Subcutaneous abdominal adipose tissue (tissue), 5 donors: ENCODE measurements at regions not wholly inside any gene's neighbourhood (a gene's known extent, or its start where the extent isn't known, plus 50 kb on each side); places are given as distances from the start of the nearest gene placed in this dataset.

Experiments used
- H3K27ac ChIP-seq: one replicate; pipeline ENCODE4 v1.7.0; 2013; ENCODE audit warnings: low read depth, mild to moderate bottlenecking, inconsistent platforms, low read length, moderate library complexity
- H3K27me3 ChIP-seq, 5 donors: one replicate each; pipeline ENCODE4 v1.7.0; 2013; ENCODE audit warnings: low read length in 5 of 5, inconsistent platforms in 1 of 5; ENCODE audit not compliant: control insufficient read depth in 5 of 5, insufficient read depth in 4 of 5
- H3K36me3 ChIP-seq, 5 donors: one replicate each; pipeline ENCODE4 v1.7.0; 2013; ENCODE audit warnings: low read length in 5 of 5; ENCODE audit not compliant: control insufficient read depth in 5 of 5, insufficient read depth in 5 of 5
- H3K4me1 ChIP-seq, 5 donors: one replicate each; pipeline ENCODE4 v1.7.0; 2013; ENCODE audit warnings: low read length in 5 of 5, mild to moderate bottlenecking in 3 of 5, moderate library complexity in 1 of 5; ENCODE audit not compliant: control insufficient read depth in 5 of 5, insufficient read depth in 5 of 5
- H3K4me3 ChIP-seq, 5 donors: one replicate each; pipeline ENCODE4 v1.7.0; 2013; ENCODE audit warnings: low read length in 5 of 5, low read depth in 1 of 5
- H3K9ac ChIP-seq, 5 donors: one replicate each; pipeline ENCODE4 v1.7.0; 2013; ENCODE audit warnings: low read length in 5 of 5, mild to moderate bottlenecking in 4 of 5, moderate library complexity in 3 of 5
- H3K9me3 ChIP-seq, 5 donors: one replicate each; pipeline ENCODE4 v1.7.0; 2013; ENCODE audit warnings: low read length in 5 of 5; ENCODE audit not compliant: control insufficient read depth in 5 of 5
- donor health status: healthy.
- donor health status: healthy.
- donor health status: healthy.
- donor health status: healthy.
- donor health status: healthy.

- Histone ChIP-seq H3K27me3 (no peaks in the 10 kb centered on the region), H3K9me3 (no peaks in the 10 kb centered on the region), H3K27ac (no peak overlapping the region), H3K4me1 (peaks cover 0 to 16% (median 10%) of the 10 kb centered on the region in 5 donors), H3K36me3 (no peaks in the 10 kb centered on the region), H3K9ac (no peak overlapping the region), H3K4me3 (no peak overlapping the region)
These were observed 58.3 kb upstream of the LYST start for GRCh38 chr1:235925016-235925415.

- Histone ChIP-seq H3K27me3 (no peaks in the 10 kb centered on the region), H3K36me3 (no peaks in the 10 kb centered on the region), H3K9ac (no peak overlapping the region), H3K27ac (no peak overlapping the region), H3K9me3 (no peaks in the 10 kb centered on the region), H3K4me3 (no peak overlapping the region), H3K4me1 (peaks cover 0 to 29% (median 13%) of the 10 kb centered on the region in 5 donors)
These were observed 56.8 kb upstream of the LYST start for GRCh38 chr1:235923466-235924021.

- Histone ChIP-seq H3K27ac (peak overlapping the region; percentile 56), H3K4me3 (no peak overlapping the region), H3K4me1 (peaks cover 2 to 47% (median 26%) of the 10 kb centered on the region in 5 donors), H3K9me3 (no peaks in the 10 kb centered on the region), H3K36me3 (no peaks in the 10 kb centered on the region), H3K9ac (no peak overlapping the region), H3K27me3 (no peaks in the 10 kb centered on the region)
These were observed 54.1 kb upstream of the LYST start for GRCh38 chr1:235920596-235921375.

- H3K27ac ChIP-seq, result peak overlapping the region; percentile 56
- no peaks in the 10 kb centered on the region for H3K36me3 ChIP-seq
- H3K27me3 ChIP-seq, result no peaks in the 10 kb centered on the region
- no peak overlapping the region for H3K4me3 ChIP-seq
- no peaks in the 10 kb centered on the region for H3K9me3 ChIP-seq
- peaks cover 2 to 47% (median 26%) of the 10 kb centered on the region in 5 donors for H3K4me1 ChIP-seq
- H3K9ac ChIP-seq, result no peak overlapping the region
These were observed 53.2 kb upstream of the LYST start for GRCh38 chr1:235919833-235920441.

GRCh38 chr1:235919127-235919832 is 52.6 kb upstream of the LYST start:
- H3K9me3 ChIP-seq, result no peaks in the 10 kb centered on the region
- no peaks in the 10 kb centered on the region for H3K27me3 ChIP-seq
- peaks cover 2 to 47% (median 26%) of the 10 kb centered on the region in 5 donors for H3K4me1 ChIP-seq
- H3K9ac ChIP-seq, result no peak overlapping the region
- H3K27ac ChIP-seq, result peak overlapping the region; percentile 56
- H3K4me3 ChIP-seq, result no peak overlapping the region
- no peaks in the 10 kb centered on the region for H3K36me3 ChIP-seq

- Histone ChIP-seq H3K36me3 (no peaks in the 10 kb centered on the region), H3K4me1 (peaks cover 2 to 40% (median 20%) of the 10 kb centered on the region in 5 donors), H3K9me3 (no peaks in the 10 kb centered on the region), H3K4me3 (no peak overlapping the region), H3K27me3 (no peaks in the 10 kb centered on the region), H3K9ac (no peak overlapping the region), H3K27ac (peak overlapping the region; percentile 56)
These were observed 51.8 kb upstream of the LYST start for GRCh38 chr1:235918465-235918864.

- H3K27ac ChIP-seq, result peak overlapping the region; percentile 64
- H3K36me3 ChIP-seq, result no peaks in the 10 kb centered on the region
- H3K27me3 ChIP-seq, result no peaks in the 10 kb centered on the region
- no peak overlapping the region for H3K4me3 ChIP-seq
- H3K9ac ChIP-seq, result no peak overlapping the region
- H3K9me3 ChIP-seq, result no peaks in the 10 kb centered on the region
- H3K4me1 ChIP-seq, result peaks cover 2 to 40% (median 20%) of the 10 kb centered on the region in 5 donors
These were observed 51.3 kb upstream of the LYST start for GRCh38 chr1:235918032-235918431.

GRCh38 chr1:235917267-235917811 is 50.6 kb upstream of the LYST start:
- peak overlapping the region in 1 of 5 donors; percentile 23 for H3K4me3 ChIP-seq
- H3K27ac ChIP-seq, result peak overlapping the region; percentile 85
- peaks cover 2 to 40% (median 20%) of the 10 kb centered on the region in 5 donors for H3K4me1 ChIP-seq
- no peaks in the 10 kb centered on the region for H3K27me3 ChIP-seq
- H3K36me3 ChIP-seq, result no peaks in the 10 kb centered on the region
- H3K9ac ChIP-seq, result peak overlapping the region in 3 of 5 donors; percentile 48 to 57 (median 56)
- H3K9me3 ChIP-seq, result no peaks in the 10 kb centered on the region
